ENCODE measurements at regions not wholly inside any gene's neighbourhood (a gene's known extent, or its start where the extent isn't known, plus 50 kb on each side); places are given as distances from the start of the nearest gene placed in this dataset.

- peak overlapping the region; percentile 49 for H3K27ac ChIP-seq
- TF ChIP-seq ZFX (IDR thresholded peaks at IDR 0.05; ENCODE audit: borderline replicate concordance): no peak
- TF ChIP-seq CTCF (IDR thresholded peaks at IDR 0.05): peak; percentile 87
Observed at GRCh38 chr15:69523010-69524001, 70.7 kb downstream of the RPLP1 start.

GRCh38 chr15:69524296-69524695 lies 71.7 kb downstream of the RPLP1 start:
- H3K27ac ChIP-seq: peak overlapping the region; percentile 49
- TF ChIP-seq CTCF (IDR thresholded peaks at IDR 0.05): no peak
- TF ChIP-seq ZFX (IDR thresholded peaks at IDR 0.05; ENCODE audit: borderline replicate concordance): no peak

GRCh38 chr15:69524814-69525213 lies 72.2 kb downstream of the RPLP1 start:
- TF ChIP-seq CTCF (IDR thresholded peaks at IDR 0.05): no peak
- TF ChIP-seq ZFX (IDR thresholded peaks at IDR 0.05; ENCODE audit: borderline replicate concordance): no peak
- peak overlapping the region; percentile 49; the same call in 1 of the 2 replicates for H3K27ac ChIP-seq

GRCh38 chr15:69525543-69525942 lies 72.9 kb downstream of the RPLP1 start:
- TF ChIP-seq ZFX (IDR thresholded peaks at IDR 0.05; ENCODE audit: borderline replicate concordance) (no peak), CTCF (IDR thresholded peaks at IDR 0.05) (no peak)
- no peak overlapping the region for H3K27ac ChIP-seq

GRCh38 chr15:69526081-69527061 lies 73.8 kb downstream of the RPLP1 start:
- H3K27ac ChIP-seq: no peak overlapping the region
- no peak for TF ChIP-seq CTCF (IDR thresholded peaks at IDR 0.05)
- no peak for TF ChIP-seq ZFX (IDR thresholded peaks at IDR 0.05; ENCODE audit: borderline replicate concordance)

GRCh38 chr15:69529141-69529540 lies 76.5 kb downstream of the RPLP1 start:
- no peak for TF ChIP-seq ZFX (IDR thresholded peaks at IDR 0.05; ENCODE audit: borderline replicate concordance)
- TF ChIP-seq CTCF (IDR thresholded peaks at IDR 0.05): no peak
- no peak overlapping the region for H3K27ac ChIP-seq

Data from 22Rv1 (cell line).